ENCODE measurements at regions not wholly inside any gene's neighbourhood (a gene's known extent, or its start where the extent isn't known, plus 50 kb on each side); places are given as distances from the start of the nearest gene placed in this dataset.
"Not testable (repeated sequence)": the region's sequence is repeated elsewhere in the genome, so short reads cannot be mapped to it uniquely, and the experiment has no call there.

- Histone ChIP-seq H3K9me2 (ENCODE audit: insufficient read depth) (no peaks in the 10 kb centered on the region), H3K4me2 (ENCODE audit: unreplicated experiment) (no peak overlapping the region), H4K20me1 (ENCODE audit: insufficient read depth) (no peaks in the 10 kb centered on the region), H3K4me1 (ENCODE audit: insufficient read depth) (no peaks in the 10 kb centered on the region), H3K4me3 (no peak overlapping the region), H3K9ac (no peak overlapping the region), H3K27ac (no peak overlapping the region), H3K79me2 (ENCODE audit: insufficient read depth) (no peaks in the 10 kb centered on the region), H3K36me3 (ENCODE audit: low read depth) (no peaks in the 10 kb centered on the region), H2AFZ (no peak overlapping the region), H3K27me3 (replicated peaks; ENCODE audit: insufficient read depth) (no peaks in the 10 kb centered on the region), H3F3A (ENCODE audit: insufficient read depth) (no peaks in the 10 kb centered on the region), H3K9me3 (ENCODE audit: low read depth) (no peaks in the 10 kb centered on the region)
- TF ChIP-seq EZH2 (IDR thresholded peaks at IDR 0.05; ENCODE audit: insufficient read depth, poor library complexity, severe bottlenecking) = no peak
- no peak for TF ChIP-seq EZH2phosphoT487 (IDR thresholded peaks at IDR 0.05; ENCODE audit: insufficient read depth, low read depth)
- 7 to 13% methylated on average over 2 of the region's 2 CpGs for WGBS, 2 experiments (ENCODE audit: low coverage in 1 of 2, low lambda C conversion rate in 2 of 2, missing lambda C conversion rate in 2 of 2)
- no peak for DNase-seq
- in situ Hi-C loops (cut with MboI) = no loop called here
Measured at GRCh38 chr1:232737917-232738316, 67.3 kb upstream of the MAP10 start.

- no peak for DNase-seq
- in situ Hi-C loops (cut with MboI) = no loop called here
Measured at GRCh38 chr1:232743999-232744398, 61.2 kb upstream of the MAP10 start.

GRCh38 chr1:232744847-232745246, 60.4 kb upstream of the MAP10 start:
- H3K4me1 ChIP-seq (ENCODE audit: insufficient read depth) = no peaks in the 10 kb centered on the region
- in situ Hi-C loops (cut with MboI) = no loop called here
- no peak overlapping the region for H3K27ac ChIP-seq
- H3K4me2 ChIP-seq (ENCODE audit: unreplicated experiment) = no peak overlapping the region
- no peak overlapping the region for H3K4me3 ChIP-seq
- H3K79me2 ChIP-seq (ENCODE audit: insufficient read depth) = no peaks in the 10 kb centered on the region
- H4K20me1 ChIP-seq (ENCODE audit: insufficient read depth) = no peaks in the 10 kb centered on the region
- H3K36me3 ChIP-seq (ENCODE audit: low read depth) = no peaks in the 10 kb centered on the region
- H3K9me2 ChIP-seq (ENCODE audit: insufficient read depth) = no peaks in the 10 kb centered on the region
- no peak for DNase-seq
- TF ChIP-seq EZH2phosphoT487 (IDR thresholded peaks at IDR 0.05; ENCODE audit: insufficient read depth, low read depth) (no peak), EZH2 (IDR thresholded peaks at IDR 0.05; ENCODE audit: insufficient read depth, poor library complexity, severe bottlenecking) (no peak)
- H3K9ac ChIP-seq = no peak overlapping the region
- no peaks in the 10 kb centered on the region for H3F3A ChIP-seq (ENCODE audit: insufficient read depth)
- no peaks in the 10 kb centered on the region for H3K9me3 ChIP-seq (ENCODE audit: low read depth)
- H2AFZ ChIP-seq = no peak overlapping the region
- 72 to 73% methylated on average over 6 of the region's 6 CpGs for WGBS, 2 experiments (ENCODE audit: low coverage in 1 of 2, low lambda C conversion rate in 2 of 2, missing lambda C conversion rate in 2 of 2)
- no peaks in the 10 kb centered on the region for H3K27me3 ChIP-seq (replicated peaks; ENCODE audit: insufficient read depth)

More at GRCh38 chr1:232743999-232744398, 61.2 kb upstream of the MAP10 start:
- Histone ChIP-seq H2AFZ (no peak overlapping the region), H3K27ac (no peak overlapping the region), H3K27me3 (replicated peaks; ENCODE audit: insufficient read depth) (no peaks in the 10 kb centered on the region), H3K4me2 (ENCODE audit: unreplicated experiment) (no peak overlapping the region), H3K9me3 (ENCODE audit: low read depth) (no peaks in the 10 kb centered on the region), H3K36me3 (ENCODE audit: low read depth) (no peaks in the 10 kb centered on the region), H3K4me3 (no peak overlapping the region), H3K9me2 (ENCODE audit: insufficient read depth) (no peaks in the 10 kb centered on the region), H3K79me2 (ENCODE audit: insufficient read depth) (no peaks in the 10 kb centered on the region), H3F3A (ENCODE audit: insufficient read depth) (no peaks in the 10 kb centered on the region), H3K9ac (no peak overlapping the region), H4K20me1 (ENCODE audit: insufficient read depth) (no peaks in the 10 kb centered on the region), H3K4me1 (ENCODE audit: insufficient read depth) (no peaks in the 10 kb centered on the region)
- WGBS, 2 experiments (ENCODE audit: low coverage in 1 of 2, low lambda C conversion rate in 2 of 2, missing lambda C conversion rate in 2 of 2) = 90 to 93% methylated on average over 1 of the region's 1 CpG
- TF ChIP-seq EZH2 (IDR thresholded peaks at IDR 0.05; ENCODE audit: insufficient read depth, poor library complexity, severe bottlenecking) (no peak), EZH2phosphoT487 (IDR thresholded peaks at IDR 0.05; ENCODE audit: insufficient read depth, low read depth) (no peak)

GRCh38 chr1:232745698-232746097, 59.5 kb upstream of the MAP10 start:
- H3K79me2 ChIP-seq (ENCODE audit: insufficient read depth); H3K27ac ChIP-seq; H2AFZ ChIP-seq; DNase-seq; in situ Hi-C loops (cut with MboI); H3K36me3 ChIP-seq (ENCODE audit: low read depth); H4K20me1 ChIP-seq (ENCODE audit: insufficient read depth); H3K9me3 ChIP-seq (ENCODE audit: low read depth); H3K27me3 ChIP-seq (replicated peaks; ENCODE audit: insufficient read depth); H3K4me3 ChIP-seq; H3K9ac ChIP-seq; H3K9me2 ChIP-seq (ENCODE audit: insufficient read depth); H3K4me1 ChIP-seq (ENCODE audit: insufficient read depth); H3K4me2 ChIP-seq (ENCODE audit: unreplicated experiment); H3F3A ChIP-seq (ENCODE audit: insufficient read depth): not testable (repeated sequence)
- WGBS, 2 experiments (ENCODE audit: low coverage in 1 of 2, low lambda C conversion rate in 2 of 2, missing lambda C conversion rate in 2 of 2) = 90 to 91% methylated on average over 2 of the region's 2 CpGs

- DNase-seq = no peak
- H3F3A ChIP-seq (ENCODE audit: insufficient read depth) = no peaks in the 10 kb centered on the region
- no peaks in the 10 kb centered on the region for H4K20me1 ChIP-seq (ENCODE audit: insufficient read depth)
- no peak overlapping the region for H3K9ac ChIP-seq
- no peaks in the 10 kb centered on the region for H3K79me2 ChIP-seq (ENCODE audit: insufficient read depth)
- H3K9me3 ChIP-seq (ENCODE audit: low read depth) = no peaks in the 10 kb centered on the region
- H2AFZ ChIP-seq = no peak overlapping the region
- H3K27me3 ChIP-seq (replicated peaks; ENCODE audit: insufficient read depth) = no peaks in the 10 kb centered on the region
- no peaks in the 10 kb centered on the region for H3K4me1 ChIP-seq (ENCODE audit: insufficient read depth)
- in situ Hi-C loops (cut with MboI) = no loop called here
- no peaks in the 10 kb centered on the region for H3K36me3 ChIP-seq (ENCODE audit: low read depth)
- 75 to 76% methylated on average over 8 of the region's 8 CpGs for WGBS, 2 experiments (ENCODE audit: low coverage in 1 of 2, low lambda C conversion rate in 2 of 2, missing lambda C conversion rate in 2 of 2)
- no peak overlapping the region for H3K4me3 ChIP-seq
- no peaks in the 10 kb centered on the region for H3K9me2 ChIP-seq (ENCODE audit: insufficient read depth)
- TF ChIP-seq EZH2 (IDR thresholded peaks at IDR 0.05; ENCODE audit: insufficient read depth, poor library complexity, severe bottlenecking) = no peak
- no peak for TF ChIP-seq EZH2phosphoT487 (IDR thresholded peaks at IDR 0.05; ENCODE audit: insufficient read depth, low read depth)
- H3K4me2 ChIP-seq (ENCODE audit: unreplicated experiment) = no peak overlapping the region
- no peak overlapping the region for H3K27ac ChIP-seq
Measured at GRCh38 chr1:232748910-232749368, 56.3 kb upstream of the MAP10 start.
